ENCODE measurements at regions not wholly inside any gene's neighbourhood (a gene's known extent, or its start where the extent isn't known, plus 50 kb on each side); places are given as distances from the start of the nearest gene placed in this dataset.

DNA sequence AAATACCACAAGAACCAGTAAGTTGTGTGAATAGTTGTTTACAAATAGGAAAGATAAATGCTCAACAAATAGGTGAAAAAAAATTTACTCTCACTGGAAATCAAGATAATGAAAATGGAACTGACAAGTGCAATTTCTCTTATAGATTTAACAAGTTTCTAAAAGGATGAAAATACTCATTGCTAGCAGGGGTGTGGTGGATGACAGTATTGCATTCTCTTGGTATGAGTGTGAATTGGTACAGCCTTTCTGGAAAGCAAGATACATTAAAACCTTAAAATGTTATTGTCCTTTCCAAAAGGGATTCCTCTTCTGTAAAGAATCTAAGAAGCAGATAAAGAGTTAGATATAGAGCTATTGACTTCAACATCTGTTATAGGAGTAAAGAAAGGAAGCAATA, 240.0 kb upstream of the RPS6KA3 start (continued):
- no peak for TF ChIP-seq ZNF274 (IDR thresholded peaks at IDR 0.05; ENCODE audit: borderline replicate concordance, low read depth, low read length)
- TF ChIP-seq, protein P1, sequence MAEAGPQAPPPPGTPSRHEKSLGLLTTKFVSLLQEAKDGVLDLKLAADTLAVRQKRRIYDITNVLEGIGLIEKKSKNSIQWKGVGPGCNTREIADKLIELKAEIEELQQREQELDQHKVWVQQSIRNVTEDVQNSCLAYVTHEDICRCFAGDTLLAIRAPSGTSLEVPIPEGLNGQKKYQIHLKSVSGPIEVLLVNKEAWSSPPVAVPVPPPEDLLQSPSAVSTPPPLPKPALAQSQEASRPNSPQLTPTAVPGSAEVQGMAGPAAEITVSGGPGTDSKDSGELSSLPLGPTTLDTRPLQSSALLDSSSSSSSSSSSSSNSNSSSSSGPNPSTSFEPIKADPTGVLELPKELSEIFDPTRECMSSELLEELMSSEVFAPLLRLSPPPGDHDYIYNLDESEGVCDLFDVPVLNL (CRISPR knock-in tag; IDR thresholded peaks at IDR 0.05; ENCODE audit: low read depth), result no peak
- TF ChIP-seq ZZZ3 (IDR thresholded peaks at IDR 0.05), result no peak
- TF ChIP-seq SMAD1 (IDR thresholded peaks at IDR 0.05; ENCODE audit: low read depth, low read length, partially characterized antibody), result no peak
- TF ChIP-seq, protein P2, sequence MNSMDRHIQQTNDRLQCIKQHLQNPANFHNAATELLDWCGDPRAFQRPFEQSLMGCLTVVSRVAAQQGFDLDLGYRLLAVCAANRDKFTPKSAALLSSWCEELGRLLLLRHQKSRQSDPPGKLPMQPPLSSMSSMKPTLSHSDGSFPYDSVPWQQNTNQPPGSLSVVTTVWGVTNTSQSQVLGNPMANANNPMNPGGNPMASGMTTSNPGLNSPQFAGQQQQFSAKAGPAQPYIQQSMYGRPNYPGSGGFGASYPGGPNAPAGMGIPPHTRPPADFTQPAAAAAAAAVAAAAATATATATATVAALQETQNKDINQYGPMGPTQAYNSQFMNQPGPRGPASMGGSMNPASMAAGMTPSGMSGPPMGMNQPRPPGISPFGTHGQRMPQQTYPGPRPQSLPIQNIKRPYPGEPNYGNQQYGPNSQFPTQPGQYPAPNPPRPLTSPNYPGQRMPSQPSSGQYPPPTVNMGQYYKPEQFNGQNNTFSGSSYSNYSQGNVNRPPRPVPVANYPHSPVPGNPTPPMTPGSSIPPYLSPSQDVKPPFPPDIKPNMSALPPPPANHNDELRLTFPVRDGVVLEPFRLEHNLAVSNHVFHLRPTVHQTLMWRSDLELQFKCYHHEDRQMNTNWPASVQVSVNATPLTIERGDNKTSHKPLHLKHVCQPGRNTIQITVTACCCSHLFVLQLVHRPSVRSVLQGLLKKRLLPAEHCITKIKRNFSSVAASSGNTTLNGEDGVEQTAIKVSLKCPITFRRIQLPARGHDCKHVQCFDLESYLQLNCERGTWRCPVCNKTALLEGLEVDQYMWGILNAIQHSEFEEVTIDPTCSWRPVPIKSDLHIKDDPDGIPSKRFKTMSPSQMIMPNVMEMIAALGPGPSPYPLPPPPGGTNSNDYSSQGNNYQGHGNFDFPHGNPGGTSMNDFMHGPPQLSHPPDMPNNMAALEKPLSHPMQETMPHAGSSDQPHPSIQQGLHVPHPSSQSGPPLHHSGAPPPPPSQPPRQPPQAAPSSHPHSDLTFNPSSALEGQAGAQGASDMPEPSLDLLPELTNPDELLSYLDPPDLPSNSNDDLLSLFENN (IDR thresholded peaks at IDR 0.05; ENCODE audit: low read depth in 2 of 2, low read length in 2 of 2), result no peak
- no peak for TF ChIP-seq PBX2 (CRISPR knock-in tag; IDR thresholded peaks at IDR 0.05; ENCODE audit: low read depth)
- TF ChIP-seq PBX2 (tag; conservative IDR thresholded peaks at IDR 0.05; ENCODE audit: low read depth), result no peak
- TF ChIP-seq PRDM10 (IDR thresholded peaks at IDR 0.05; ENCODE audit: partially characterized antibody), result no peak
- no peak for TF ChIP-seq PTTG1 (tag; IDR thresholded peaks at IDR 0.05; ENCODE audit: low read depth)
- no peak for TF ChIP-seq TBL1XR1 (IDR thresholded peaks at IDR 0.05; ENCODE audit: low read length in 2 of 2)
- TF ChIP-seq DIDO1 (tag; IDR thresholded peaks at IDR 0.05; ENCODE audit: low read depth), result no peak

All from K562 (cell line).